NOMO-1 (cell line): ENCODE measurements at regions not wholly inside any gene's neighbourhood (a gene's known extent, or its start where the extent isn't known, plus 50 kb on each side); places are given as distances from the start of the nearest gene placed in this dataset.
"Not testable (repeated sequence)": the region's sequence is repeated elsewhere in the genome, so short reads cannot be mapped to it uniquely, and the experiment has no call there.

Experiments used
- DNase-seq, 2 experiments: peaks; one replicate each; lab custom pipeline; 2025; ENCODE audit not compliant: unreplicated experiment in 2 of 2; lab: John Stamatoyannopoulos, UW

DNA sequence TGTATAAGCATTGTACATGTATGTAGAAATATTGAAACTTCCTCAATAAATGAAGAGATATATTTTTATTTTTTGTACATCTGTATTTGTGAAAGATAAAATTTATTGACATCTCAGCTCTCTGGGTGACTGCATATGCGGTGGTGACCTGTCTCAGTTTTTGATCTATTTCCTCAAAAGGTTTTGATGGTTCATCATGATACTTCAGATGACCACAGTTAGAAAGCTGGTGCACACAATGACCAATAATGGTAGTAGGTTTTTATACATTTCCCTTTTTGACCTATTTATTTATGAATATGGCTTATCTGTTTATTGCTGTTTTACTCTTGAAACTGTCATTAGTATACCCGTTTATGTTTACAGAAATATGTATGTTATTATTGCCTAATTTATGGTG is 549.6 kb upstream of the CHD1 start:
- DNase-seq = not testable (repeated sequence)

DNA sequence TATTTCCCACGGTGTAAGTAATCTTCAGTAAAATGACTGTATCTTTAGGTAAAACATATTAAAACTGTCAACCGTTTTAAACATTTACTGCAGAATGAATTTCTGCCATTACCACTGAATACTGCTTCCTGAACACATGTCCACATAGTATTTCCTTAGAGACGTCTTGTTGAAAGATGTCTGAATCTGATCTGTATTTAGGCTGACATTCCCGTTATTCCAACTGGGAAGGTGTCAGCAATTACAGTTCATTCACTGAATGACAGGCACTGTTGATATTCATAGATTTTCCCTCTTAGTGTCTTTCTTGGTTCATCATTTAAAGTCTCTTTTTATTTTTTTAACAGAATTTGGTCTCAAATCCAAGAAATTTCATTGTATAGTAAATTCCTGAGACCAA is 544.5 kb upstream of the CHD1 start:
- not testable (repeated sequence) for DNase-seq

DNA sequence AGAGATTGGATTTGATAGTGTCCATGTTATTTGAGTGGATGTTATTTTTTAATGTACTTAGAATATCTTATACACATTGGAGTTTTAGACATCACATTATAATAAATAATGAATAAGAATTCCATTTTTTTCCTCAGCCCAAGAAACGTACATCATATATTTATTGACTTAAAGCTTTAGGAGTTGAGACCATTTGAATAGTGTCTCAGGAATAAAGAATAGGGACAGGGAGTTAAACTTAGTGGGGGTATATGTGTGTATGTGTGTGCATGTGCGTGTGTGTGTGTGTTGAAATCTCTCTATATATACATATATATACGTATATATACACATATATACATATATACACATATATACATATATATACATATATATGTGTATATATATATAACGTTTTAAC is 542.9 kb upstream of the CHD1 start:
- DNase-seq = not testable (repeated sequence)

GRCh38 chr5:99471178-99471577 is 542.4 kb upstream of the CHD1 start:
- not testable (repeated sequence) for DNase-seq

DNA sequence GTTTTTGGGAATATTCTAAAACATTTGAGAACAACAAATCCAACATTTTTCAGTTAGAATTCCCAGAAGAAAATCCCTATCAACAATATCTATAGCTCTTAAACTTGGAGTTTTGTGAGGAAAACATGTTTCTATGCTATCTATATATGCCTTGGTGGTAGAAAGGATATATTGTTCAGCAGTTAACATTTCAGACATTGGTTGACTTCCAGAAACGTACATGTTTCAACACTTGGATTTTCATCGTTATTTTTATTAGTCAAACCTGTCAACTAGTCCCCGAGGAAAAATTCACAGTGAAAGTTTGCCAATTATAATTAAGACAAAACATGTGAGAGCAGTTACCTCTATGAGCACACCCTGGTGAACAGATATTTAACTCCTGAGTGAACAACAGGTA is 541.8 kb upstream of the CHD1 start:
- DNase-seq = not testable (repeated sequence)

DNA sequence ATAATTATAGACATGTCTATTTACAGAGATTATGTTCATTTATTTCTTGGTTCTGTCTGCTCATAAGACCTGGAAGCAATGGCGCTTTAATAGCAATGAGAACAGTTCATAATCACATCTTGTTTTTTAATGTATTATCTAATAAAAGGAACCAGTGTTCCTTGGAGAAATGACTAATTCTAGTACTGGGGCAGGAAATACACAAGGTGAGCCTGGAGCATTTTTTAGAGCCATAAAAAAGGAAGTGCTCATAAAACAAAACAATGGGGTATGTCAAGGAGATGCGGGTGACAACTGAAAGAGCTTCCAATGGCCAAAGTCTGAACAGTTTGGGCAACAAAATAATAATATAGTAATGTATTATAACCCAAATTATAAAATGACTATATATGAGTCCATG is 531.9 kb upstream of the CHD1 start:
- no peak for DNase-seq

- DNase-seq = no peak
These were observed 524.4 kb upstream of the CHD1 start for GRCh38 chr5:99453196-99453595.

DNA sequence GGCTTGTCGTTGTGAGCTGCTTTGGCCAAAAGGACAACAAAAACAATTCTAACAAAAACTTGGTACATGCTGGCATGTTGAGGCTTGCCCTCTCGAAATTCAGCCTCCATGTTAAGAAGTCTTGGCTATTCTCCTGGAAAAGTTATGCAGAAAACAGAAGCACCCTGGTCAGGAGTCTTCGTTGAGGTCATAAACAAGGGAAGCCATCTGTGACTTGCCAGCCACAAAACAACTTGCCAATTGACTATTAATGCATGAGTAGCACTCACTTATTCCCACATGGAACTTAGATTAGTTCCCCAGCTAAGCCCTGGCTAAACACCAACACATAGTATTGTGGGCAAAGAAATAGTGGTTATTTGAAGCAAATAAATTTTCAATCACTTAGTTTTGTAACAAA is 521.0 kb upstream of the CHD1 start:
- DNase-seq = no peak

- no peak for DNase-seq
These were observed 517.0 kb upstream of the CHD1 start for GRCh38 chr5:99445805-99446204.

DNA sequence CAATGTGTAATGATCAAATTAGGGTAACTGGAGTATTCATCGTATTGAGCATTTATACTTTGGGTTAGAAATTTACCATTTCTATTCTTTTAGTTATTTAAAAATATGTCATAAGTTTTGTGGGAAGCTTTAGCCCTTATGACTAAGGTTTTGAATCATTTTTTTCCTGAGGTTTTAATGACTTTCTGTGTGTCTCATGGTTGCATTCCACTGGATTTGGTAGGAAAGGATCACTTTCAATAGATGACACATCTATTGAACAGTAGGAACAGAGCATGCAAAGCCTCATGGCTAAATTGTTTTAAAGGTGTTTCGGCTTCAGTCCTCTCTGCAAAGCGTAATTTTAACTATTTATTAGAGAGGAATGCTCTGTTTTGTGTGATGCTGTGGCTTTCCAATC is 512.4 kb upstream of the CHD1 start:
- DNase-seq = no peak

- DNase-seq = no peak
These were observed 509.8 kb upstream of the CHD1 start for GRCh38 chr5:99438619-99439018.

- DNase-seq = no peak
These were observed 509.2 kb upstream of the CHD1 start for GRCh38 chr5:99437986-99438385.

DNA sequence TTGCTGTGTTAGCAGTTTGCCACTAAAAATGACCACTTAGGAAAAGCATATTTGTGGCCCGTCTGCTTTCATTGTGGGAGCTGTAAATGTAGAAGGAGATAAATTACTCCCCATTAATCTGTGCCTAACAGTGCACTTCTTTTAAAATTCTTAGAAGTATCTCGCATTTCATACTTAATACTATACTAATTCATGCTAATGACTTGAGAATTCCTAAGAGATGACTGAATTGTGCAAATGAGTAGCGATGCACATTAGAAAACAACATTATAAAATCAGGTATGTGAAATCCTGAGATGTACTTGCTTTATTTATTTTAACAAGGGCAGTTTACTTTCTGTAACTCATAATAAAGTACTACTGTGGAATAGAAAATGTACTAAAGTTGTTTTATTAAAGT is 494.6 kb upstream of the CHD1 start:
- not testable (repeated sequence) for DNase-seq

GRCh38 chr5:99418640-99419039 is 489.8 kb upstream of the CHD1 start:
- not testable (repeated sequence) for DNase-seq

- not testable (repeated sequence) for DNase-seq
These were observed 481.6 kb upstream of the CHD1 start for GRCh38 chr5:99410386-99410785.

DNA sequence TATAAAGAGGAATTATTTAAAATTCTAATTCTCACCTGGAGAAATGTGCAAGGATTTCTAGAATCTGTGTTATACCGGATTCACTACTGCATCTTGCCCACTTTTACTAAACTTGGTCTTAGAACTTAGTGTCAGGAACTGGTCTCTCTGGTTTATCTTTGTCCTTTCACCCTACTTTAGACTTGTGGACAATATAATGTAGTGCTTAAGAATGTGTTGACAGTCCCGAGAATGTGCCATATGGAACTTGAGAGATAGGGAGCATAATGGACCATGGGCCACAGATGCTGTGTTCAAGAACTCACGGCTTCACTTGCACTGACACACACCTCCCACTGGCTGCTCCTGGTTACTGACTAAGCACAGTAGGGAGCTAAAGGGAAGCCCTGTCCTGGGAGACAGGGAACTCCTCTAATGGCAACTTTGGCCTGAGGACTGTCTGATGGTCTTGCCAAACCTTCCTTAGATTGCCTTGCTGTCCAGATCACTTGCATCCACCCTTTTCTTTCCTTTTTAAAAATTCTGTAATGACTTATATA is 476.0 kb upstream of the CHD1 start:
- not testable (repeated sequence) for DNase-seq

DNA sequence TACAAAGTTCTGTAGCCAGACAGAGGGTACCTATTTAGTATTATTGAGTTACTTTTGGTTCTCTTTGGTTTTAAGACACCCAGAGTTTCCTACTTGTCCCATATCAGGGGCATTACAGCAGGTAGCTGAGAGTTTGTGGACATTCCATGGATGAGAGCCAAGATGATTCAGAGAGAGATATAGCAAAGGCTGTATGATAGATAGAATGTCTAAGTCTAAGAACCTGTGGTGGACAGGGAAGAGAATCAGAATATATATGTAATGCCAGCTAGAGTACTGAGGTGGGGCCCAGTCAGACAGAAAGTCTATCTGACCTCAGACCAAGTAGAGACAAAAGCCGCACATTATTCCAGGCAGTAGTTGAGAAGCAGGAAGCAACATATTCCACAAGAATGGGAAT is 471.8 kb upstream of the CHD1 start:
- DNase-seq = not testable (repeated sequence)

- DNase-seq = no peak
These were observed 470.2 kb upstream of the CHD1 start for GRCh38 chr5:99398976-99399375.

DNA sequence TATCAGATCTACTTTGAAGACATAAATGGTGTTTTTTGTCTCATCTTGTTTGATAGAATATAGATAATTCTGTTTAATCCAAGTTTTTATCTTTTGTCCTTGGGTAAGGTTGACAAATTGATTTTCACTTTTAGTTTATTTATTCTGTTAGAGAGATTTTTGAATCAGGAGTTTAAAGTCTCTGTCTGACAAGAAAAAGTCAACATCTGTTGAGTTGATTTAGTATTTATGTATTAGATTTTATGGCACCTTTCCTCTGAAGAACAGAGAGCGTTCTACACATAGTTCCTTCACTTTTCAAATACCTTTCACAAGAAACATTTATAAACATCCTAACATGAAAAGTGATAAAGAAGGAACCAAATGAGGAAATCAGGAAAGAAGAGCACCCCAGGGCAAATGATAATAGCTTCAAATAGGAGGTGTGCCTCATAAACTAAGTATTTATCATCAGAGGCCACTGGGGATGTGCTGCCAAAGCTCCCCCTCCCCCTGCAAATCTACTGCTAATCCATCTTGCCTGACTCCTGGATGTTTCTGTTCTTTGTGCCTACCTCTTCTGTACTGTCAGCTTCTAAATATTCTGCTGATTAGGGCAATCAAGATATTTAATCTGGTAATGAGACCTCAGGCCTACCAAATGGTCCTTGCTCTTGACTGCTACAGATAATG is 457.7 kb upstream of the CHD1 start:
- no peak for DNase-seq

DNA sequence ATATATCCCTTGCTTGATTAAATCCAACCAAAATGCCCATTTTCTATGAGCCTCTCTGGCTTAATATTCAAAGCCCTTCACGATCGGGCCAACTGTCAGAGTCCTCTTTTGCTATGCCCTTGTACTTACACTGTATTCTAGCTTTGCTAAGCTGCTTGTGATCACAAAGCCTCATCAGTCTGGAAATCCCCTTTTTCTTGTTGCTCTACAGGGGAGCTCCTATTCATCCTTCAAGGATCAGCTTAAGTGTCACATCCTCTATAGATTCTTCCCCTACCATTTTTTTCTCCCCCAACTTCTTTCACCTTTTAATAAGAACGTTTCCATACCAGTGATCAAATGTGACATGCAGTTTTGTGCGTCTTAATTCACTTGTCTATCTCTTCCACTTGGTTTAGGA is 450.4 kb upstream of the CHD1 start:
- DNase-seq = no peak

GRCh38 chr5:99378443-99378842 is 449.6 kb upstream of the CHD1 start:
- DNase-seq = no peak

DNA sequence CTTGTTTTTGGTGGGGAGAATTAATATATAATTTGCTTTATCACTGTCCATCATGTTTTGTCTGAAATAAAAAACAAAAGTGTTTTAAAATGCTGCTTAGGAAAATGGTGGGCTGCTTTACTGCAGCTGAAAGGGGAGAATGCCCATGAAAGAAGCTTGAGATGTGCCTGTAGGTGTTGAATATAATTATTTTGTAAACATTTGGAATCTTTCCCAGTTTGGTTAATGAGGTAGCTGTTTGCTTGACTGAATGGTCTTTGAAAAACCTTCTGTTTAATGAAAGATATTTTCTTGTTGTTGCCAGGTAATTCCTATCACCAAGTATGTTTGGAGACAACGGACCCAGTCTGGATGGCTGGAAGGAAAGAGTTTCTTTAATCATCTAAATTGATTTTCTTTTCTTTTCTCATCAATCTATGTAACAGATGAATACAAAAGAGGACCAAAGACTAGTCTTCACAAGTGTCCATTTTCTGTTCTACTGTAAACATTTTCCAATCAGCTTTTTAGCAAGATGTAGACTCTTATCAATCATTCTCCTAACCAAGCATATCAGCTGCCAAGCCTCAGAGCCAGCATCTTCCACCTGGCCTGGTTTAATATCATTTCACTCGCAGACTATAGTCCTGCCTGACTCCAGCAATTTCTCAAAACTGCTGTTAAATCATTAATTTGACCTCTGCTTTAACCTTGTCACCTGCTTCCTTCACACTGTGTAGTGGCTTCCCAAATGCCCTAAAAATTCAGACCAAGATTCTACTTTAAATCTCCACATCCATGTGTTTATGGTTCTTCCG is 441.2 kb upstream of the CHD1 start:
- no peak for DNase-seq
